Testis (tissue), 2 donors: ENCODE measurements at regions not wholly inside any gene's neighbourhood (a gene's known extent, or its start where the extent isn't known, plus 50 kb on each side); places are given as distances from the start of the nearest gene placed in this dataset.

Experiments
- DNase-seq: peaks from one replicate; pipeline ENCODE4 v3.0.0-alpha.2; 2019
- H3K27ac ChIP-seq, 2 donors: fragments of 200-600 bp; sonication (generic); one replicate each; pipeline ENCODE4 v1.5.1; 2019
- H3K27me3 ChIP-seq: fragments of 200-600 bp; sonication (generic); one replicate; pipeline ENCODE4 v1.5.1; 2019
- H3K36me3 ChIP-seq: fragments of 200-600 bp; sonication (generic); one replicate; pipeline ENCODE4 v1.5.1; 2017; ENCODE audit warnings: low read depth; ENCODE audit errors: missing control alignments
- H3K4me1 ChIP-seq: fragments of 200-600 bp; sonication (generic); one replicate; pipeline ENCODE4 v1.5.1; 2019
- H3K4me3 ChIP-seq, 2 donors: fragments of 200-600 bp; sonication (generic); one replicate each; pipeline ENCODE4 v1.5.1; 2017 to 2019
- H3K9me3 ChIP-seq: fragments of 200-600 bp; sonication (generic); one replicate; pipeline ENCODE4 v1.5.1; 2017
- CTCF ChIP-seq, 3 experiments: fragments of 450-650 bp in 2 of 3; fragments of 200-600 bp in 1 of 3; sonication (generic) in 1 of 3; IDR thresholded peaks; one replicate each; pipeline ENCODE4 v1.5.1; 2016 to 2019; ENCODE audit warnings: antibody characterized with exemption in 3 of 3, mild to moderate bottlenecking in 2 of 3, moderate library complexity in 1 of 3
- POLR2A ChIP-seq: fragments of 450-650 bp; IDR thresholded peaks from one replicate; pipeline ENCODE4 v1.6.1; 2017; ENCODE audit warnings: antibody characterized with exemption, mild to moderate bottlenecking, moderate library complexity
- WGBS, 2 donors: methylation state at CpG; one replicate each; pipeline ENCODE4 v1.1.5; 2018; 5-methylcytosine and 5-hydroxymethylcytosine counted together
- intact Hi-C: fragments of 100-400 bp; cut with DNase I; formaldehyde crosslinking; loops from one replicate; pipeline ENCODE4 v1.15.1; 2023; ENCODE audit warnings: low total_unique reads

DNA sequence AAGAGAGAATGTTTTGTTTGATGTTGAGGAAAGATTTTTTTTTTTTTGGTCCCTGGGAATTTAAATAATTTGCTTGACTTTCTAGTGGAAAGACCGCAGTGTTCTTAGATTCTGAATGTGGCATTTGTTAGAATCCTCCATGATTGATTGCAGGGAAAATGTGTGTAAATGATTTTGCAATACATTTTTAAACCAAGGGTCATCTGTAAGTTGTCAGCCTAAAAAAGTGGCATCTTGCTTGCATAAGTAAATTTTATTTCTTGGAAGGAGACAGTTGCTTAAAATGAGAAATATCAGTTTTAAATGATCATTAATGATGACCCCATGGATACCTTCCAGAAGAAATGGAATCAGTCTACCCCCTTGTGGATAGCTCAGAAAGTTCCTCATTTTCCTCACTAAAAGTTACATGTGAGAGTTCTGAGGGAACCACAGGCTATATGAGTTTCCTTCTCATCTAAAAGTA is 105.1 kb upstream of the SLC25A48 start:
- H3K36me3 ChIP-seq: no peaks in the 10 kb centered on the region
- no peak for DNase-seq
- WGBS, 2 donors: 75 to 77% methylated on average over 1 of the region's 1 CpG
- H3K9me3 ChIP-seq: no peaks in the 10 kb centered on the region
- H3K27me3 ChIP-seq: no peaks in the 10 kb centered on the region
- intact Hi-C loops: no loop called here
- TF ChIP-seq POLR2A (no peak), CTCF (IDR thresholded peaks at IDR 0.05) (peak in 2 of 3 experiments; percentile 32)
- H3K4me3 ChIP-seq: no peak overlapping the region
- no peak overlapping the region for H3K27ac ChIP-seq
- H3K4me1 ChIP-seq: no peaks in the 10 kb centered on the region

GRCh38 chr5:135724617-135725016 is 109.8 kb upstream of the SLC25A48 start:
- TF ChIP-seq CTCF (IDR thresholded peaks at IDR 0.05) (no peak), POLR2A (no peak)
- peak; percentile 25 for DNase-seq
- no peaks in the 10 kb centered on the region for H3K9me3 ChIP-seq
- no peak overlapping the region for H3K27ac ChIP-seq
- WGBS, 2 donors: 48 to 60% methylated on average over 2 of the region's 2 CpGs
- intact Hi-C loops: no loop called here
- H3K4me1 ChIP-seq: no peaks in the 10 kb centered on the region
- H3K27me3 ChIP-seq: no peaks in the 10 kb centered on the region
- H3K36me3 ChIP-seq: no peaks in the 10 kb centered on the region
- H3K4me3 ChIP-seq: no peak overlapping the region

DNA sequence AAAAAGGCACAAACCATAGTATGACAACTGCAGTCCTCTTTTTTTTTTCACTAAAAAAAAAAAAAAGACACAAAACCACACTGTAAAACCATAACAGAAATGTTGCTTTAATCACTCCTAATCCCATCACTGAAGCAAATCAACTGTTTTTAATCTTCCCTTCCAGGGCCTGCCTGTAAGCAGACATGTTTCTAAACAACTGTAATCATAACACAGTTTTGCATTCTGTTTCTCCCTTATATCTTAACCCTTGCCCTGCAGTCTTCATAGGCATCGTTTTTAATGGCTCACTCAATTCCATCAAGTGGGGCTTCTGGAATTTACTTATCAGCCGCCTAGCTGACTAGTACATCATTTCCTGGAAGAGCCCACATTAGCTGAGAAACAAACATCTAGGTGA is 111.0 kb upstream of the SLC25A48 start:
- Histone ChIP-seq H3K4me1 (no peaks in the 10 kb centered on the region), H3K9me3 (no peaks in the 10 kb centered on the region), H3K36me3 (no peaks in the 10 kb centered on the region), H3K27me3 (no peaks in the 10 kb centered on the region), H3K4me3 (no peak overlapping the region), H3K27ac (no peak overlapping the region)
- DNase-seq: no peak
- intact Hi-C loops: no loop called here
- 49 to 50% methylated on average over 2 of the region's 2 CpGs for WGBS, 2 donors
- TF ChIP-seq POLR2A (no peak), CTCF (IDR thresholded peaks at IDR 0.05) (no peak)

DNA sequence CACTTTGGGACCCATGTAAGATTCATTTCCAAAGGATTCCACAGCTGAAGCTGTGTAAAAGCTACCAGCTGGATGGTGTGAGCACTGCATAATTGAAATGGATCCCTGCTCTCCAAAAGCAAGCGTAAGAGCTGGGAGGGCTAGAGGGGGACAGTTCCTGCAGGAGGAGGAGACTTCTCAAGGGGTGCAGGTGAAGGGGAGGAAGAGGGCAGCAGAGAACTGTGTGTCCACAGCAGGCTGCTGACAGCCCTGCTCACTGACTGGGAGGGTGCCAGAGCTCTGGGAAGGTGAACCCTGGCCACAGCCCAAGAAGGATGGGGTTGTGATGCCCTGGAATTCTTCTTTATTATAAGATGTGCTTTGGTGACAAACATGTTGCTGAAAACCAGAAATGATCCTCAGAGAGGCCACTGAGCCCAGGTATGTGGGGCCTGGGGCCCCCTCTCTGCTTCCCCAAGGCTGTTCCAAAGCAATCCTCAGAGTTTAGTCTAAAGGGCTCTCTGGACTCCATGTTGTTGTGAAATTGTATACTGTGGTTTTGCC is 112.8 kb upstream of the SLC25A48 start:
- DNase-seq: no peak
- intact Hi-C loops: no loop called here
- no peak for TF ChIP-seq POLR2A
- TF ChIP-seq CTCF (IDR thresholded peaks at IDR 0.05): no peak
- H3K4me3 ChIP-seq: no peak overlapping the region
- H3K27ac ChIP-seq: no peak overlapping the region
- 84 to 89% methylated on average over 1 of the region's 1 CpG for WGBS, 2 donors
- no peaks in the 10 kb centered on the region for H3K27me3 ChIP-seq
- no peaks in the 10 kb centered on the region for H3K9me3 ChIP-seq
- H3K36me3 ChIP-seq: no peaks in the 10 kb centered on the region
- H3K4me1 ChIP-seq: no peaks in the 10 kb centered on the region

DNA sequence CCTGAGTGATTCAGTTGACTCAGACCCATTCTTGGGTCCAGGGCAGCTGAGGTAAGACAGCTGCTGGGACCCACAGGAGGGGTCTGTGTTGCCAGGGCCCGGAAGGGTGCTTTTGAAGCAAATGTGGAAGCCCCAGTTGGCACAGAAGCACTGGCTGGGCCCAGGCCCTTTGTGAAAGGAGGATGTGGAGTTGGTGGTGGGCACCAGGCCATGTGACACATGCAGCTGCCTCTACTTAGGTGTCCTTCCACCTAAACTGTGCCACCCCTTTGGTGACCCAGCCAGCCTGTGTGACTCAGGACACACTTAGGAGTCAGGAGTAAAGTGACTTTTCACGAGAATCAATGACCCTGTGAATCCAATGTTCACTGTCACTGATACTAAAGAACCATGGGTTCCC is 114.3 kb upstream of the SLC25A48 start:
- intact Hi-C loops: no loop called here
- Histone ChIP-seq H3K36me3 (no peaks in the 10 kb centered on the region), H3K27me3 (no peaks in the 10 kb centered on the region), H3K27ac (no peak overlapping the region), H3K4me3 (no peak overlapping the region), H3K4me1 (no peaks in the 10 kb centered on the region), H3K9me3 (no peaks in the 10 kb centered on the region)
- no peak for TF ChIP-seq POLR2A
- no peak for TF ChIP-seq CTCF (IDR thresholded peaks at IDR 0.05)
- DNase-seq: no peak
- 85 to 86% methylated on average over 1 to 2 of the region's 2 CpGs for WGBS, 2 donors
